Stomach (tissue), 8 donors: ENCODE measurements at regions not wholly inside any gene's neighbourhood (a gene's known extent, or its start where the extent isn't known, plus 50 kb on each side); places are given as distances from the start of the nearest gene placed in this dataset.

Experiments
- DNase-seq, 2 donors: peaks; one replicate each; pipeline versions ENCODE4 v3.0.0 to v3.0.0-alpha.2; 2013 to 2019
- H3K27ac ChIP-seq, 5 donors: fragments of 200-600 bp in 4 of 5; sonication (generic) in 4 of 5; one replicate each; pipeline ENCODE4 v1.5.1; 2013 to 2019; ENCODE audit warnings: mild to moderate bottlenecking in 1 of 5, moderate library complexity in 1 of 5
- H3K27me3 ChIP-seq, 3 donors: fragments of 200-600 bp; sonication (generic); one replicate each; pipeline ENCODE4 v1.5.1; 2017 to 2019; ENCODE audit warnings: mixed run types in 1 of 3
- H3K36me3 ChIP-seq, 4 donors: fragments of 200-600 bp; sonication (generic); 1 replicate in 3 of 4; 2 replicates in 1 of 4; pipeline ENCODE4 v1.5.1; 2016 to 2019
- H3K4me1 ChIP-seq, 4 donors: fragments of 200-600 bp; sonication (generic); one replicate each; pipeline ENCODE4 v1.5.1; 2016 to 2019
- H3K4me3 ChIP-seq, 4 donors: fragments of 200-600 bp; sonication (generic) in 3 of 4; one replicate each; pipeline ENCODE4 v1.5.1; 2016 to 2019; ENCODE audit warnings: mild to moderate bottlenecking in 1 of 4
- H3K9me3 ChIP-seq, 4 donors: fragments of 200-600 bp; sonication (generic); one replicate each; pipeline ENCODE4 v1.5.1; 2016 to 2019
- CTCF ChIP-seq, 7 experiments: fragments of 450-650 bp in 4 of 7; fragments of 200-600 bp in 3 of 7; sonication (generic) in 3 of 7; IDR thresholded peaks; one replicate each; pipeline ENCODE4 v1.5.1; 2016 to 2019; ENCODE audit warnings: antibody characterized with exemption in 7 of 7, control low read depth in 2 of 7, mild to moderate bottlenecking in 1 of 7
- EP300 ChIP-seq: sonication (generic); formaldehyde crosslinking; IDR thresholded peaks from one replicate; pipeline ENCODE4 v1.6.1; 2017; ENCODE audit warnings: antibody characterized with exemption
- POLR2A ChIP-seq, 4 donors: fragments of 450-650 bp; IDR thresholded peaks; one replicate each; pipeline ENCODE4 v1.6.1; 2016; ENCODE audit warnings: antibody characterized with exemption in 4 of 4, control low read depth in 2 of 4, mild to moderate bottlenecking in 1 of 4, moderate library complexity in 1 of 4
- POLR2AphosphoS5 ChIP-seq, 3 donors: sonication (generic); formaldehyde crosslinking; IDR thresholded peaks; one replicate each; pipeline ENCODE4 v1.6.1; 2016; ENCODE audit warnings: antibody characterized with exemption in 3 of 3
- WGBS, 5 donors: extraction: QIAGEN DNeasy Blood & Tissue Kit in 3 of 5; methylation state at CpG; one replicate each; pipeline versions ENCODE4 v1.1.5 to v1.1.7; 2013 to 2018; 5-methylcytosine and 5-hydroxymethylcytosine counted together
- intact Hi-C: fragments of 100-400 bp; cut with DNase I; formaldehyde crosslinking; loops from one replicate; pipeline ENCODE4 v1.15.1; 2023; ENCODE audit warnings: low total_unique reads
- donor health status: healthy with polysubstance abuse.
- donor health status: Bipolar disorder and iron deficiency.
- donor health status: healthy.

- intact Hi-C loops = no loop called here
Measured at GRCh38 chr9:89956331-89956730, 351.5 kb downstream of the GADD45G start.

GRCh38 chr9:89956907-89957306 lies 352.1 kb downstream of the GADD45G start:
- H3K36me3 ChIP-seq = no peaks in the 10 kb centered on the region
- intact Hi-C loops = no loop called here
- no peak overlapping the region for H3K27ac ChIP-seq
- H3K4me3 ChIP-seq = no peak overlapping the region
- H3K9me3 ChIP-seq = no peaks in the 10 kb centered on the region
- no peak for DNase-seq
- no peaks in the 10 kb centered on the region for H3K27me3 ChIP-seq
- whole genome bisulfite sequencing, 5 donors = 58 to 72% (median 64%) methylated on average over 3 of the region's 3 CpGs
- H3K4me1 ChIP-seq = peaks cover 3 to 30% (median 12%) of the 10 kb centered on the region in 4 donors
- no peak for TF ChIP-seq EP300
- no peak for TF ChIP-seq POLR2AphosphoS5 (IDR thresholded peaks at IDR 0.05)
- no peak for TF ChIP-seq CTCF (IDR thresholded peaks at IDR 0.05)
- no peak for TF ChIP-seq POLR2A (IDR thresholded peaks at IDR 0.05)

More at GRCh38 chr9:89956331-89956730, 351.5 kb downstream of the GADD45G start:
- Histone ChIP-seq H3K4me3 (no peak overlapping the region), H3K4me1 (peaks cover 0 to 25% (median 8%) of the 10 kb centered on the region in 4 donors), H3K27me3 (no peaks in the 10 kb centered on the region), H3K36me3 (no peaks in the 10 kb centered on the region), H3K9me3 (no peaks in the 10 kb centered on the region), H3K27ac (no peak overlapping the region)
- 34 to 55% (median 39%) methylated on average over 5 of the region's 5 CpGs for WGBS, 5 donors
- DNase-seq = no peak
- TF ChIP-seq POLR2AphosphoS5 (IDR thresholded peaks at IDR 0.05) = no peak
- no peak for TF ChIP-seq EP300
- no peak for TF ChIP-seq CTCF (IDR thresholded peaks at IDR 0.05)
- no peak for TF ChIP-seq POLR2A (IDR thresholded peaks at IDR 0.05)

GRCh38 chr9:89958086-89958485 lies 353.3 kb downstream of the GADD45G start:
- Histone ChIP-seq H3K36me3 (no peaks in the 10 kb centered on the region), H3K9me3 (no peaks in the 10 kb centered on the region), H3K27me3 (no peaks in the 10 kb centered on the region), H3K4me1 (peaks cover 3 to 36% (median 15%) of the 10 kb centered on the region in 4 donors), H3K4me3 (no peak overlapping the region), H3K27ac (no peak overlapping the region)
- WGBS, 5 donors = 84 to 92% (median 91%) methylated on average over 11 of the region's 11 CpGs
- intact Hi-C loops = no loop called here
- no peak for DNase-seq
- TF ChIP-seq CTCF (IDR thresholded peaks at IDR 0.05) (no peak), POLR2A (IDR thresholded peaks at IDR 0.05) (no peak), POLR2AphosphoS5 (IDR thresholded peaks at IDR 0.05) (no peak), EP300 (no peak)

- Histone ChIP-seq H3K27ac (peak overlapping the region in 3 of 5 donors; percentile 21 to 52 (median 41)), H3K9me3 (no peaks in the 10 kb centered on the region), H3K36me3 (no peaks in the 10 kb centered on the region), H3K27me3 (no peaks in the 10 kb centered on the region), H3K4me1 (peaks cover 0 to 13% (median 9%) of the 10 kb centered on the region in 4 donors), H3K4me3 (peak overlapping the region in 1 of 4 donors; percentile 11)
- intact Hi-C loops = no loop called here
- no peak for TF ChIP-seq POLR2AphosphoS5 (IDR thresholded peaks at IDR 0.05)
- TF ChIP-seq CTCF (IDR thresholded peaks at IDR 0.05) = no peak
- TF ChIP-seq POLR2A (IDR thresholded peaks at IDR 0.05) = no peak
- no peak for TF ChIP-seq EP300
- peak in 1 of 2 donors; percentile 61 for DNase-seq
- whole genome bisulfite sequencing, 5 donors = 63 to 66% (median 63%) methylated on average over 9 of the region's 9 CpGs
Measured at GRCh38 chr9:89961616-89962341, 357.0 kb downstream of the GADD45G start.
